ENCODE measurements at regions not wholly inside any gene's neighbourhood (a gene's known extent, or its start where the extent isn't known, plus 50 kb on each side); places are given as distances from the start of the nearest gene placed in this dataset.

GRCh38 chr5:30551618-30552017 lies 641.9 kb upstream of the CDH6 start:
- no peak for ATAC-seq (ENCODE audit: low FRiP score)
- no peak for TF ChIP-seq CTCF (IDR thresholded peaks at IDR 0.05)
- DNase-seq (ENCODE audit: low spot score) = no peak

- no peak for ATAC-seq (ENCODE audit: low FRiP score)
- DNase-seq (ENCODE audit: low spot score) = no peak
- TF ChIP-seq CTCF (IDR thresholded peaks at IDR 0.05) = no peak
Measured at GRCh38 chr5:30548580-30549305, 644.7 kb upstream of the CDH6 start.

- ATAC-seq (ENCODE audit: low FRiP score) = no peak
Measured at GRCh38 chr5:30540150-30540549, 653.3 kb upstream of the CDH6 start.

GRCh38 chr5:30539004-30539634 lies 654.4 kb upstream of the CDH6 start:
- no peak for TF ChIP-seq CTCF (IDR thresholded peaks at IDR 0.05)
- ATAC-seq (ENCODE audit: low FRiP score) (no peak), DNase-seq (ENCODE audit: low spot score) (no peak)

More at GRCh38 chr5:30540150-30540549, 653.3 kb upstream of the CDH6 start:
- TF ChIP-seq CTCF (IDR thresholded peaks at IDR 0.05) = no peak
- no peak for DNase-seq (ENCODE audit: low spot score)

GRCh38 chr5:30525353-30525752 lies 668.1 kb upstream of the CDH6 start:
- DNase-seq (ENCODE audit: low spot score) (no peak), ATAC-seq (ENCODE audit: low FRiP score) (no peak)
- TF ChIP-seq CTCF (IDR thresholded peaks at IDR 0.05) = no peak

- DNase-seq (ENCODE audit: low spot score) (no peak), ATAC-seq (ENCODE audit: low FRiP score) (no peak)
- TF ChIP-seq CTCF (IDR thresholded peaks at IDR 0.05) = no peak
Measured at GRCh38 chr5:30524428-30524827, 669.1 kb upstream of the CDH6 start.

- no peak for DNase-seq (ENCODE audit: low spot score)
- ATAC-seq (ENCODE audit: low FRiP score) = no peak
- no peak for TF ChIP-seq CTCF (IDR thresholded peaks at IDR 0.05)
Measured at GRCh38 chr5:30523061-30523460, 670.4 kb upstream of the CDH6 start.
